Cardiac fibroblast (primary cell): ENCODE measurements at regions not wholly inside any gene's neighbourhood (a gene's known extent, or its start where the extent isn't known, plus 50 kb on each side); places are given as distances from the start of the nearest gene placed in this dataset.

Experiments
- DNase-seq, 2 donors: peaks; one replicate each; pipeline versions ENCODE4 v3.0.0 to v3.0.0-alpha.2; 2010; ENCODE audit warnings: low read depth in 2 of 2
- H3K4me3 ChIP-seq, 2 donors: replicated peaks in 1 of 2; 1 replicate in 1 of 2; 2 replicates in 1 of 2; pipeline ENCODE4 v1.5.1; 2011; ENCODE audit warnings: low read depth in 2 of 2, low read length in 2 of 2, mild to moderate bottlenecking in 2 of 2, moderate library complexity in 1 of 2
- CTCF ChIP-seq: IDR thresholded peaks from one replicate; pipeline ENCODE4 v1.5.1; 2011; ENCODE audit warnings: low read depth, mild to moderate bottlenecking, low read length, inconsistent platforms

- no peak for DNase-seq
- H3K4me3 ChIP-seq = no peak overlapping the region
- no peak for TF ChIP-seq CTCF
These were observed 179.1 kb downstream of the ZFP36L2 start for GRCh38 chr2:43047187-43047780.

GRCh38 chr2:43045866-43046265, 180.5 kb downstream of the ZFP36L2 start:
- H3K4me3 ChIP-seq = no peak overlapping the region
- DNase-seq = no peak
- no peak for TF ChIP-seq CTCF

- no peak for TF ChIP-seq CTCF
- no peak for DNase-seq
- no peak overlapping the region for H3K4me3 ChIP-seq
These were observed 182.2 kb downstream of the ZFP36L2 start for GRCh38 chr2:43044093-43044681.

- no peak for TF ChIP-seq CTCF
- H3K4me3 ChIP-seq = no peak overlapping the region
- no peak for DNase-seq
These were observed 182.9 kb downstream of the ZFP36L2 start for GRCh38 chr2:43043553-43043870.

- DNase-seq = peak; percentile 57 to 94
- TF ChIP-seq CTCF = no peak
- no peak overlapping the region for H3K4me3 ChIP-seq
These were observed 184.6 kb downstream of the ZFP36L2 start for GRCh38 chr2:43041661-43042360.

GRCh38 chr2:43041173-43041591, 185.2 kb downstream of the ZFP36L2 start:
- no peak overlapping the region for H3K4me3 ChIP-seq
- DNase-seq = no peak
- no peak for TF ChIP-seq CTCF
